ENCODE measurements at regions not wholly inside any gene's neighbourhood (a gene's known extent, or its start where the extent isn't known, plus 50 kb on each side); places are given as distances from the start of the nearest gene placed in this dataset.

- no peak for DNase-seq
Measured at GRCh38 chr2:56102866-56103265, 80.9 kb upstream of the CCDC85A start.

GRCh38 chr2:56104962-56105361, 78.8 kb upstream of the CCDC85A start:
- no peak for DNase-seq

GRCh38 chr2:56107502-56108220, 76.1 kb upstream of the CCDC85A start:
- no peak for DNase-seq

GRCh38 chr2:56108806-56109205, 75.0 kb upstream of the CCDC85A start:
- DNase-seq = no peak

DNA sequence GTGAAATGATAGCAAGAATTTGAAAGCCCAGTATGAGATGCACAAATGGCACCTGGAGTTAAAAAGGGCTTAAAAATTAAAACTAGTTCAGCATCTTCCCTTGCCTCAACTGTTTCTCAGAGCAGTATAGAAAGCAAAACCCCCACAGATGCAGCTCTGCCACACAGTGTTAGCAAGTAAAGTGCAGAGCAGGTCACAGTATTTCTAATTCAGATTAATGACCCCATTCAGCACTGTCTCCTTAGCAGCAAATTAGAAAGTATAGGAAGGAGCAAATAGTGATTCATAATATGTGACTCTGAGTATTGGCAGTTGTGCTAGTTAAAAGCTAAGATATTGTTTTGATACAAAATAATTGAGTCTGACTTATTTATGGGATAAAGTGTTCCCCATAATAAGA, 73.8 kb upstream of the CCDC85A start:
- DNase-seq = no peak

GRCh38 chr2:56113382-56113975, 70.3 kb upstream of the CCDC85A start:
- no peak for DNase-seq

- DNase-seq = no peak
Measured at GRCh38 chr2:56117764-56118163, 66.0 kb upstream of the CCDC85A start.

- DNase-seq = no peak
Measured at GRCh38 chr2:56118474-56118873, 65.3 kb upstream of the CCDC85A start.

GRCh38 chr2:56121995-56122394, 61.8 kb upstream of the CCDC85A start:
- no peak for DNase-seq

GRCh38 chr2:56123538-56123937, 60.3 kb upstream of the CCDC85A start:
- no peak for DNase-seq

- no peak for DNase-seq
Measured at GRCh38 chr2:56127010-56127409, 56.8 kb upstream of the CCDC85A start.

DNA sequence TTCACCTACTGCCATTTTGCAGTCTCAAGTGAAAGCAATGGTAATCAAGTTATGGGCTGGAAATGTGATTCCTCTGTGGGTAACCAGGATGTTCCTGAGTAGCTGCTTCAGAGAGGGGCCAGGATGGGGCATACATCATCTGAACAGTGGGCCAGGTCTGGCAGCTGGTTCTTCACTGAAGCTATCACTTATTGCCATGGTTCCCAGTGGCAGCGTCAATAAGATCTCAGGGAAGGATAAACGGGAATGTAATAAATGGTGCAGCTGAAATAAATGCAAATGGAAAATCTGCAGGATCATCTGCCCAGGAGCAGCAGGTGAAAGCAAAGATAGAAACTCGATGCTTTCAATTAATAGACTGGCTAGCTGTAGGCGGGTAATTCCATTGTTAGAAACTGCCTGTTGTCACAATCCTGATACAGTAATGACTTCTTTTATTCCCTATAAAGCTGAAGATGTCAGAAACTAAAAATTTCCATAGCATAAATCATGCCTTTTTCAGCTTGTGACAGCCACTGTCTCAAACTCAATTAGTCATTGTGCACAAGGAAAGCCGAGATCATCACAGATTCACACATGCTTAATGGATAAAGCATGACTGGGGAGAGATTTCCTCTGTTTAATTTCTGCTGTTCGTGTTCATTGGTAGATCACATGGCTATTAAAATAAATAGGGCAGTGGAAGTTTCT, 56.2 kb upstream of the CCDC85A start:
- DNase-seq = no peak

- no peak for DNase-seq
Measured at GRCh38 chr2:56128235-56128634, 55.6 kb upstream of the CCDC85A start.

GRCh38 chr2:56130463-56131070, 53.2 kb upstream of the CCDC85A start:
- peak; percentile 21 for DNase-seq

GRCh38 chr2:56132138-56132537, 51.7 kb upstream of the CCDC85A start:
- DNase-seq = peak; percentile 43

GRCh38 chr2:56133441-56133840, 50.3 kb upstream of the CCDC85A start:
- no peak for DNase-seq

DNA sequence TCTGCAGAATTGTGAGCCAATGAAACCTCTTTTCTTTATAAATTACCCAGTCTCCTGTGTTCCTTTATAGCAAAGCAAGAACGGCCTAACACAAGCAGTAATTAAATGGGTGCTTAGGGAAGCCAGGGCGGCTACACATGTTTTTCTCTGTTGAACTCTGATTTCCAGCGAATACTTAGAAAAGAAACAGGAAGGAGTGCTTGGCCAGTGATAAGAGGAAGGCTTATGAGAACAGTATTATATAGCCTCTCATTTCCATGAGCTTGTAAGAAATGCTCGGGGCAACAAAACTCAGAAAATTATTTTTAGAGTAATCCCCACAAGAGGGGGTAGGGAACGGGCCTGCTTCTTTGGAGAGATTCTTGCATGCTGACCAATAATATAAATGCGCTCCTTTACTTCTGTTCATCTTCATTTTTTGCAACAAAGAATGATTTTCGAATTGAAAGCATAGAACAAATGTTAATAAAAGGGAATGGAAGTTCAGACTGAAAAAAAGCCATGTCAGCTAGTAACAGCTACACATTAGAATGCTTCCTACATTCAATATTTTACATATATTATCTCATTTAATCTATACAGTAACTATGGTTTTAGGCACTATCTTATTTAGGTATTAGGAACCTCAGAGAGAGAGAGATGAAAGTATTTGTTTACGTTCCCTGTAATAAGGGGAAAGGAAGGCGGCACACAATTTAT, 49.7 kb upstream of the CCDC85A start:
- DNase-seq = no peak

All from suppressor macrophage treated with lipopolysaccharide for 4 hours (primary cell).